Testis (tissue), 2 donors: ENCODE measurements at regions not wholly inside any gene's neighbourhood (a gene's known extent, or its start where the extent isn't known, plus 50 kb on each side); places are given as distances from the start of the nearest gene placed in this dataset.

Source experiments
- CTCF ChIP-seq, 3 experiments: fragments of 450-650 bp in 2 of 3; fragments of 200-600 bp in 1 of 3; sonication (generic) in 1 of 3; IDR thresholded peaks; one replicate each; pipeline ENCODE4 v1.5.1; 2016 to 2019; ENCODE audit warnings: antibody characterized with exemption in 3 of 3, mild to moderate bottlenecking in 2 of 3, moderate library complexity in 1 of 3
- POLR2A ChIP-seq: fragments of 450-650 bp; IDR thresholded peaks from one replicate; pipeline ENCODE4 v1.6.1; 2017; ENCODE audit warnings: antibody characterized with exemption, mild to moderate bottlenecking, moderate library complexity

- TF ChIP-seq CTCF (IDR thresholded peaks at IDR 0.05) = no peak
- TF ChIP-seq POLR2A = no peak
Measured at GRCh38 chr5:88094403-88094802, 174.2 kb downstream of the TMEM161B start.
